Esophagus squamous epithelium (tissue), 4 donors: ENCODE measurements at regions not wholly inside any gene's neighbourhood (a gene's known extent, or its start where the extent isn't known, plus 50 kb on each side); places are given as distances from the start of the nearest gene placed in this dataset.

Source experiments
- POLR2A ChIP-seq, 4 donors: fragments of 450-650 bp; IDR thresholded peaks; one replicate each; pipeline ENCODE4 v1.6.1; 2017; ENCODE audit warnings: antibody characterized with exemption in 4 of 4, mild to moderate bottlenecking in 4 of 4, moderate library complexity in 3 of 4
- TF ChIP-seq, protein P1 (sequence below), 6 experiments: fragments of 450-650 bp in 4 of 6; fragments of 200-600 bp in 2 of 6; sonication (generic) in 2 of 6; IDR thresholded peaks; one replicate each; pipeline ENCODE4 v1.5.1; 2016 to 2019; ENCODE audit warnings: antibody characterized with exemption in 6 of 6, mild to moderate bottlenecking in 4 of 6, moderate library complexity in 4 of 6

DNA sequence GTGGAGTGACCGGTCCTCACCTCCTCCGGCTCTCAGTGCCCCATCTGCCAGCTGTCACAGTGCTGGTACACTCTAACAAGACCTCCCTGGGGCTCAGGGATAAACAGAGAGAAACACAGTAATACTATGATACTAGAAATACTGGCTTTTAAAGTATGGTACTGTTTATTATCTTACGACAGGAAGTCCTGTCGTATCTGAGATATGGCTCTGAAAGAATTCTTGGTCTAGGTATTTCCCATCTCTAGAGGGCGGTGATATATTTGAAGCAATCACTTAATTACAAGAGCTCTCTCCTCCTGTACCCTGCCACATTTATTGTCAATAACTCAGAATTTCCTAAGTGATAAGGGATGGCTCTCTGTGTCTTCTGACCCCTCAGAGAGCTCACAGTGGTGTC lies 119.1 kb downstream of the RRM1 start:
- TF ChIP-seq, protein P1, sequence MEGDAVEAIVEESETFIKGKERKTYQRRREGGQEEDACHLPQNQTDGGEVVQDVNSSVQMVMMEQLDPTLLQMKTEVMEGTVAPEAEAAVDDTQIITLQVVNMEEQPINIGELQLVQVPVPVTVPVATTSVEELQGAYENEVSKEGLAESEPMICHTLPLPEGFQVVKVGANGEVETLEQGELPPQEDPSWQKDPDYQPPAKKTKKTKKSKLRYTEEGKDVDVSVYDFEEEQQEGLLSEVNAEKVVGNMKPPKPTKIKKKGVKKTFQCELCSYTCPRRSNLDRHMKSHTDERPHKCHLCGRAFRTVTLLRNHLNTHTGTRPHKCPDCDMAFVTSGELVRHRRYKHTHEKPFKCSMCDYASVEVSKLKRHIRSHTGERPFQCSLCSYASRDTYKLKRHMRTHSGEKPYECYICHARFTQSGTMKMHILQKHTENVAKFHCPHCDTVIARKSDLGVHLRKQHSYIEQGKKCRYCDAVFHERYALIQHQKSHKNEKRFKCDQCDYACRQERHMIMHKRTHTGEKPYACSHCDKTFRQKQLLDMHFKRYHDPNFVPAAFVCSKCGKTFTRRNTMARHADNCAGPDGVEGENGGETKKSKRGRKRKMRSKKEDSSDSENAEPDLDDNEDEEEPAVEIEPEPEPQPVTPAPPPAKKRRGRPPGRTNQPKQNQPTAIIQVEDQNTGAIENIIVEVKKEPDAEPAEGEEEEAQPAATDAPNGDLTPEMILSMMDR (IDR thresholded peaks at IDR 0.05): no peak
- TF ChIP-seq POLR2A (IDR thresholded peaks at IDR 0.05): no peak
